Right atrium auricular region (tissue), 2 donors: ENCODE measurements at regions not wholly inside any gene's neighbourhood (a gene's known extent, or its start where the extent isn't known, plus 50 kb on each side); places are given as distances from the start of the nearest gene placed in this dataset.

Source experiments
- DNase-seq: peaks from one replicate; pipeline ENCODE4 v3.0.0-alpha.2; 2019; ENCODE audit warnings: low spot score
- H3K27ac ChIP-seq, 2 donors: fragments of 200-600 bp; sonication (generic); 1 replicate in 1 of 2; 2 replicates in 1 of 2; pipeline ENCODE4 v1.5.1; 2016 to 2019
- H3K27me3 ChIP-seq, 2 donors: fragments of 200-600 bp; sonication (generic); one replicate each; pipeline versions ENCODE4 v1.5.1 to v1.6.0; 2017 to 2019
- H3K36me3 ChIP-seq: fragments of 200-600 bp; sonication (generic); one replicate; pipeline ENCODE4 v1.5.1; 2016
- H3K4me1 ChIP-seq, 2 donors: fragments of 200-600 bp; sonication (generic); one replicate each; pipeline versions ENCODE4 v1.5.1 to v1.6.0; 2017 to 2019
- H3K4me3 ChIP-seq, 2 donors: fragments of 200-600 bp; sonication (generic); 1 replicate in 1 of 2; 2 replicates in 1 of 2; pipeline ENCODE4 v1.5.1; 2017 to 2019; ENCODE audit warnings: mild to moderate bottlenecking in 1 of 2, moderate library complexity in 1 of 2
- H3K9me3 ChIP-seq, 2 donors: fragments of 200-600 bp; sonication (generic); one replicate each; pipeline ENCODE4 v1.5.1; 2019
- TF ChIP-seq, protein P1 (sequence below), 2 donors: fragments of 200-600 bp; sonication (generic); IDR thresholded peaks; one replicate each; pipeline ENCODE4 v1.5.1; 2019; ENCODE audit warnings: antibody characterized with exemption in 2 of 2

DNA sequence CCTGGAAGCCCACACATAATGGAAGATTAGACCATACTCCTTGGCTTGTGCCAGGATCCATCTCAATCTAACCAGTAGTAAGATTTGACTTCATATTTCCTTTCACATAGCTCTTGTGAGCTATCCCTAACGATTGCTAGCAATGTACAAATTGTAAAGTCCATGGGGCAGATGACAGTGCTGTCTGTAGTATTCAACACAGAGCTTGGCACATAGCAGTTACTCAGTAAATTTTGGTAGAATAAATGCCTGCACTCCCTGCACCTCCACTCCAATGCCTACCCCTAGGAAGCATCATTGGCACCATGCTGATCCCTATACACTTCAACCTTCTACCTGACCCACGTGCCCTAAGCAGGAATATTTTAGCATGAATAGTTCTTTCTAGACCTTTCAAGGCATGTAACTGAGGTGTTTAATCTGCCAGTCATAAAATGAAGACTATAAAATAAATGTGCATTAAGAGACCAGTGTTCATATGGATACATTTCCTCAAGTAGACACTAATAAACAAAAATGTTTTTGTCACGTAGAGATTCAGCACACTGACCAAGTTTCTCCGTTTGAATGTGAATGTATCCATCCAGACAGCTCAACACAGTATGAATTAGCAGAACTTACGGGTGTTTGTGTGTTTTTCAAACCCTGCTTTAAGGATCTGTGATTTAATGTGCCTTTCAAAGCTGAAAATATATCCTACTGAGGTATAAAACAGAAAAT, 98.8 kb downstream of the BMP4 start:
- TF ChIP-seq, protein P1, sequence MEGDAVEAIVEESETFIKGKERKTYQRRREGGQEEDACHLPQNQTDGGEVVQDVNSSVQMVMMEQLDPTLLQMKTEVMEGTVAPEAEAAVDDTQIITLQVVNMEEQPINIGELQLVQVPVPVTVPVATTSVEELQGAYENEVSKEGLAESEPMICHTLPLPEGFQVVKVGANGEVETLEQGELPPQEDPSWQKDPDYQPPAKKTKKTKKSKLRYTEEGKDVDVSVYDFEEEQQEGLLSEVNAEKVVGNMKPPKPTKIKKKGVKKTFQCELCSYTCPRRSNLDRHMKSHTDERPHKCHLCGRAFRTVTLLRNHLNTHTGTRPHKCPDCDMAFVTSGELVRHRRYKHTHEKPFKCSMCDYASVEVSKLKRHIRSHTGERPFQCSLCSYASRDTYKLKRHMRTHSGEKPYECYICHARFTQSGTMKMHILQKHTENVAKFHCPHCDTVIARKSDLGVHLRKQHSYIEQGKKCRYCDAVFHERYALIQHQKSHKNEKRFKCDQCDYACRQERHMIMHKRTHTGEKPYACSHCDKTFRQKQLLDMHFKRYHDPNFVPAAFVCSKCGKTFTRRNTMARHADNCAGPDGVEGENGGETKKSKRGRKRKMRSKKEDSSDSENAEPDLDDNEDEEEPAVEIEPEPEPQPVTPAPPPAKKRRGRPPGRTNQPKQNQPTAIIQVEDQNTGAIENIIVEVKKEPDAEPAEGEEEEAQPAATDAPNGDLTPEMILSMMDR (IDR thresholded peaks at IDR 0.05) = no peak
- H3K4me3 ChIP-seq = no peak overlapping the region
- H3K27me3 ChIP-seq = no peaks in the 10 kb centered on the region
- no peak for DNase-seq
- no peaks in the 10 kb centered on the region for H3K9me3 ChIP-seq
- no peaks in the 10 kb centered on the region for H3K4me1 ChIP-seq
- no peaks in the 10 kb centered on the region for H3K36me3 ChIP-seq
- H3K27ac ChIP-seq = no peak overlapping the region

DNA sequence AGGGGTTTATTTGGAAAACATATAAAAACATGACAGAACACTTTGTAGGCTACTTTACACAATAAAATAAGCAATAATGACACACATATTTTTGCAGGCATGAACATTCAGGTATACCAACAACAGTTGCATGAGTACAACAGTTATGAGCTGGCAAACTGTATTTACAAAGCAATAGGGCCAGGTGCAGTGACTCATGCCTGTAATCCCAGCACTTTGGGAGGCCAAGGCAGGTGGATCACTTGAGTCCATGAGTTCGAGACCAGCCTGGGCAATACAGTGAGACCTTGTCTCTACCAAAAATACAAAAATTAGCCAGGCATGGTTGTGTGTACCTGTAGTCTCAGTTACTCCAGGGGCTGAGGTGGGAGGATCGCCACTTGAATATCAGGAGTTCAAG, 101.1 kb downstream of the BMP4 start:
- no peak for DNase-seq
- Histone ChIP-seq H3K4me1 (no peaks in the 10 kb centered on the region), H3K36me3 (no peaks in the 10 kb centered on the region), H3K4me3 (no peak overlapping the region), H3K27ac (no peak overlapping the region), H3K27me3 (no peaks in the 10 kb centered on the region), H3K9me3 (no peaks in the 10 kb centered on the region)
- TF ChIP-seq, protein P1 (IDR thresholded peaks at IDR 0.05) = no peak

DNA sequence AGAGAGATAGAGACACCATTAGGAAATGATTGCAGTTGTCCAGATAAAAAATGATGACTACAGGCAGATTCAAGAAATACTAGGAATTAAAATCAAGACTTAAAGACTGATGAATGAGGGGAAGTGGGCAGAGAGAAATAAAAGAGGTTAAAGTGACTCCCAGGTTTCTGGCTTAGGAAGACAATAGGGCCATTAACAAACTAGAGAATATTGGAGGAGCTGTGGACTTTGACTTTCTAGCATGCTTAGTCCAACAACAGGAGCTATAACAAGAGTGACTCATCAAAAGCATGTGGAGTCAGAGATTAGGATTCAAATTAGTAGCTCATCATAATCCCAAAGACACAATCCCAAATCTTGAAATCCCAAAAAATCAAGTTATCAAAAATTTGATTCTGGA, 101.5 kb downstream of the BMP4 start:
- Histone ChIP-seq H3K4me1 (no peaks in the 10 kb centered on the region), H3K27me3 (no peaks in the 10 kb centered on the region), H3K9me3 (no peaks in the 10 kb centered on the region), H3K36me3 (no peaks in the 10 kb centered on the region), H3K27ac (no peak overlapping the region), H3K4me3 (no peak overlapping the region)
- no peak for DNase-seq
- TF ChIP-seq, protein P1 (IDR thresholded peaks at IDR 0.05) = no peak

DNA sequence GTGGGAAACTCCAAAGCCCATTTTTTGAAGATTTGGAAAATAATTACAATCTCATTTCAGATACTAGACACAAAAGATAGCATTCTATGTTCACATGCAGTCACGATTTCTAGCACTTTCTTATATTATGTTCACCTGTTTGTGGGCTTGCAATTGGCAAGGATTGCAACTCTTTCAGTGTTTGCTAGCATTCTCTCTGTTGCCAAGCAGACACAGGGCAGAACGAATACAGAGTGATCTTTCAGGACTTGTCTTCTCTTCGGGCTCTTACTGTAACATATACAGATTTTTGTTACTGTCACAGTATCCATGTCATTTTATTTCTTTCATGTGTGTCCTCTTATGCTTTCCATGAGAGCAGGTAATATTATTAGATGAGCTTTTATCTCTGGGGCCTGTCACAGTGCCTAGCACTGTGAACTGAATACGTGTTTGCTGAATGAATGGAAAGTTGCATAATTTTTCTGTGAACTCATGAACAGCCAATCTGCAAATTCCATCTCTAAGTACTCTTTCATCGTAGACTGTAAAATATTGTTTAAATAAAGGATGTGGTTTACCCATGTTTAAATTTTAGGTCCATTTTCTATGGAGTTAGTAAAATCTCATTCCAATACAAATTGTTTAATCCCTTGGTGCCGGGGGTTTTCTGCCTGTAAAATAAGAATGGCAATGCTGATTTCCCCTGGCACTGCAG, 105.1 kb downstream of the BMP4 start:
- no peaks in the 10 kb centered on the region for H3K9me3 ChIP-seq
- H3K27ac ChIP-seq = no peak overlapping the region
- no peaks in the 10 kb centered on the region for H3K4me1 ChIP-seq
- no peak for DNase-seq
- no peaks in the 10 kb centered on the region for H3K27me3 ChIP-seq
- H3K36me3 ChIP-seq = no peaks in the 10 kb centered on the region
- H3K4me3 ChIP-seq = no peak overlapping the region
- TF ChIP-seq, protein P1 (IDR thresholded peaks at IDR 0.05) = no peak

DNA sequence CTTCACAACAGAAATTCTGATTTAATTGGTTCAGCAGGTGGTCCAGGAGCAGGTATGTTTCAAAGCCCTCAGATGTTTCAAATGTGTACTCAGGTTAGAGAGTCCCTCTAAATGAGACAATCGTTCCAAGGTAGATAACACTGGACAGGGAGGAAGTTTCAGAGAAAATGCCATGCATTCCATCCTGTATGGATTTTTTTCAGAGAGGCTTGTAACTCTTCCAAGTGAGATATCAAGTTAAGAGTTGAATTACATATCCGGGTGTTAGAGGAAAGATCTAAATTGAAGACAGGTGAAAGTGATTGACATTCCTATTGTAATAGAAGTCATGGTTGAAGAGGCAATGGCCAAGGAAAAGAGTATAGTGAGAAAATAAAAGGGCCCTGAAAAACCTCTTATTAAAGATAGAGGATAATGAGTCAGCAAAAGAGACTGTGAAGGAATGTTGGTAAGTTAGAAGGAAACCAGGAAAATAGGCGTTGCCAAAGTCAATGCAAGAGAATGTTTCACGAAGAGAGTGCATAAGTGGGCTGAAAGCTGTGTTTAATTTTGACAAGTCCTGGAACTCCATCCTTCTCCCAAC, 105.8 kb downstream of the BMP4 start:
- no peaks in the 10 kb centered on the region for H3K27me3 ChIP-seq

More for the DNA sequence above, 105.8 kb downstream of the BMP4 start:
- Histone ChIP-seq H3K27ac (no peak overlapping the region), H3K36me3 (no peaks in the 10 kb centered on the region), H3K9me3 (no peaks in the 10 kb centered on the region), H3K4me1 (no peaks in the 10 kb centered on the region), H3K4me3 (no peak overlapping the region)
- TF ChIP-seq, protein P1 (IDR thresholded peaks at IDR 0.05) = no peak
- DNase-seq = no peak
